Muscle of leg (tissue), 3 donors: ENCODE measurements at regions not wholly inside any gene's neighbourhood (a gene's known extent, or its start where the extent isn't known, plus 50 kb on each side); places are given as distances from the start of the nearest gene placed in this dataset.

Source experiments
- DNase-seq: peaks from one replicate; pipeline ENCODE4 v3.0.0; 2013
- H3K27ac ChIP-seq: one replicate; pipeline ENCODE4 v1.5.1; 2013; ENCODE audit warnings: mild to moderate bottlenecking, low read length, control low read depth
- H3K27me3 ChIP-seq: one replicate; pipeline ENCODE4 v1.6.1; 2013; ENCODE audit warnings: low read length; ENCODE audit not compliant: control insufficient read depth, insufficient read depth
- H3K36me3 ChIP-seq: one replicate; pipeline ENCODE4 v1.6.1; 2013; ENCODE audit warnings: low read length; ENCODE audit not compliant: control insufficient read depth, insufficient read depth
- H3K4me1 ChIP-seq: one replicate; pipeline ENCODE4 v1.6.1; 2013; ENCODE audit warnings: low read length; ENCODE audit not compliant: control insufficient read depth, insufficient read depth
- H3K4me3 ChIP-seq: one replicate; pipeline ENCODE4 v1.5.1; 2013; ENCODE audit warnings: low read length, control low read depth
- H3K9me3 ChIP-seq: replicated peaks from 2 replicates; pipeline ENCODE4 v1.6.1; 2013; ENCODE audit warnings: low read depth, low read length; ENCODE audit not compliant: control insufficient read depth
- WGBS: methylation state at CpG from one replicate; pipeline ENCODE4 v1.1.5; 2013; ENCODE audit warnings: missing lambda C conversion rate; ENCODE audit not compliant: insufficient coverage; 5-methylcytosine and 5-hydroxymethylcytosine counted together

DNA sequence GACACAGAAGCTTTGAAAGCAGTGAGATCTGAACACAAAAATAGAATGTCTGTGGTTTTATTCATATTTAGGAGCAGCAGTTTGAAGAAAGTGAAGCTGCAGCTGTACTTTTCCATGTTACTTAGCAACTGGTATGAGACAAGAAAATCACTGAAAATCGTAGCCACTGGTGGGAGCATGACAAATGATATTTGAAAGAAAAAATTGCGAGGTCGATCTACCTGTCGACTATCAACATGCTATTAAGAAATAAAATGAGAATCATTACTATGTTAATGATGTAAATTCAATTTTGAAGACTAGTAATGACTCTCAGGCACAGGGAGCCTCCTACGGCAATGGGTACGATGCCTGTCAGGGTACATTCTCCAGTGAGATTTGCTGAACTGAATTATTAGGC, 436.4 kb downstream of the SLITRK5 start:
- Histone ChIP-seq H3K27ac (no peak overlapping the region), H3K36me3 (no peaks in the 10 kb centered on the region), H3K4me1 (no peaks in the 10 kb centered on the region), H3K9me3 (no peaks in the 10 kb centered on the region), H3K27me3 (no peaks in the 10 kb centered on the region), H3K4me3 (no peak overlapping the region)
- DNase-seq, result peak; percentile 49
- WGBS, result 100% methylated on average over 2 of the region's 6 CpGs

DNA sequence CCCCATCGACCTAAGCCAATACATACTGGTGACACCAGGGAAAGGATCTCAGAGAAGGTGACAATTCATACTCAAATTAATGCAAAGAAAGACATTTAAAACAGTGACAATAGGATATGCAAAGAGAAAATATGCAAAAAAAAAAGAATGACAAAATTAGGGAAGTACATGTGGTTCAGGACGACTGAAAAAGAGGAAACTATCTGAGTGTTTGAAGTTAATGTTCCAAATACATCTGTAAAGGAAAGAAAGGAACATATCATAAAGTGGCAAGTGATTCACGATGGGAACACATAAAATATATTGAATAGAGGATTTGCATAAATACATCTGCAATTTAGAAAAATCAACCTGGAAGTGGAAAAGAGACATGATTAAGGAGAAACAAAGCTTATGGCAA, 441.4 kb downstream of the SLITRK5 start:
- Histone ChIP-seq H3K4me1 (no peaks in the 10 kb centered on the region), H3K4me3 (no peak overlapping the region), H3K9me3 (no peaks in the 10 kb centered on the region), H3K27me3 (no peaks in the 10 kb centered on the region), H3K27ac (no peak overlapping the region), H3K36me3 (no peaks in the 10 kb centered on the region)
- no peak for DNase-seq
- no CpG with 5 or more reads among the region's 3 CpGs for WGBS

DNA sequence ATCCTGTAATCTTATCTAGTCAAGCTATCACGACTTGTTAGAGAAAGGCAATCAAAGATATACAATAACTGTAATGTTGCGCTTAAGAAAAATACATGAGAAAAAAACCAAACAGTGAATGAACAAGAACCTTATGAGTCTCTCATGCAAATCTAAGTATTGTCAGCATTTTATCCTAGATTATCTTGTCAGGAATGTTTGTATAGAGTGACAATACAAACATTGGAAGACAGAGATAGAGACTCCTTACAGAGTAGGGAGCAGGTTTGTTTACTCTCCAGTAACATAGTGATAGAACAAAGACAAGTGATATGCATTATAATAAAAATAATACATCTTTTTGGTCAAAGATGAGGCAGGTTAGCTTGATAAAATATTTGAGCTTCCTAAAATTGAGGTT, 444.8 kb downstream of the SLITRK5 start:
- no CpG with 5 or more reads among the region's 2 CpGs for WGBS
- H3K4me1 ChIP-seq, result no peaks in the 10 kb centered on the region
- H3K27ac ChIP-seq, result no peak overlapping the region
- no peaks in the 10 kb centered on the region for H3K27me3 ChIP-seq
- no peaks in the 10 kb centered on the region for H3K36me3 ChIP-seq
- H3K4me3 ChIP-seq, result no peak overlapping the region
- no peaks in the 10 kb centered on the region for H3K9me3 ChIP-seq
- DNase-seq, result no peak

DNA sequence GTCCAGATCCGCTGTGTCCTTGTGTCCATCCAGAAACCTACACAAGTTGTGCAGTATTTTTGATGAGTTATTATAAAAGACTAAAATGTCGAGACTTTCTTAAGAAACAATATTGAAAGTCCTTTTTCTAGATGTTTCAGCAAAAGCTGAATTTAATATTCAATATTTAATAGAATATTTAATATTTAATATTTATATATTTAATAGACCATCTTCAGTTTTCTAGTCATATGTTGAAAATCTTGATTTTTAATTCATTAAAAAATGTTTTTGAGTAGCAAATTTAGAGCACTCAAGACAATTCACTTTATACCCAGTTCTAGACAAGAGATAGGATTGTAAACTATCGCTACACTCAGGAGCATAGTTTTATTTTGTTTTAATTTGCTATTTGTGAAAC, 447.8 kb downstream of the SLITRK5 start:
- no peaks in the 10 kb centered on the region for H3K36me3 ChIP-seq
- no peak overlapping the region for H3K4me3 ChIP-seq
- no peaks in the 10 kb centered on the region for H3K9me3 ChIP-seq
- no peak overlapping the region for H3K27ac ChIP-seq
- no CpG with 5 or more reads among the region's 3 CpGs for WGBS
- H3K27me3 ChIP-seq, result no peaks in the 10 kb centered on the region
- no peaks in the 10 kb centered on the region for H3K4me1 ChIP-seq
- DNase-seq, result no peak

DNA sequence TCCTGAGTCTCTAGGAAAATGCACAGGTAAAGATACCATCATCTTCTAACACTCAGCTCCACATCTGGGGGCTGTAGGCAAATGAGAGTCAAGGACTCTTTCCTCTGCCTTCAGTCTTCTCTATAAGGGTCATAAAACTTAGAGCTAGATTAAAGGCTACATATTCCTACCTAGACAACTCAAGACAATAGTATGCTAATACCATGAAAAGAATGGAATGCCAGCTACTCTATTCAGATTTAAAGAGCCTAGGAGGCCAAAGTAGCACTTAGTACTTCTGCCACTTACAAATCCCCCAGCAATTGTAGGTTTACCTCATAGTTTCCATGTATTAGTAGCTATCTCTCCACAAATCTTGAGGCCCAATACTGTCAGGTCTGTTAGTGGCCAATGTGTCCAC, 453.0 kb downstream of the SLITRK5 start:
- no peak for DNase-seq
- H3K27me3 ChIP-seq, result no peaks in the 10 kb centered on the region
- H3K36me3 ChIP-seq, result no peaks in the 10 kb centered on the region
- H3K4me1 ChIP-seq, result no peaks in the 10 kb centered on the region
- no peak overlapping the region for H3K4me3 ChIP-seq
- no peak overlapping the region for H3K27ac ChIP-seq
- H3K9me3 ChIP-seq, result no peaks in the 10 kb centered on the region

DNA sequence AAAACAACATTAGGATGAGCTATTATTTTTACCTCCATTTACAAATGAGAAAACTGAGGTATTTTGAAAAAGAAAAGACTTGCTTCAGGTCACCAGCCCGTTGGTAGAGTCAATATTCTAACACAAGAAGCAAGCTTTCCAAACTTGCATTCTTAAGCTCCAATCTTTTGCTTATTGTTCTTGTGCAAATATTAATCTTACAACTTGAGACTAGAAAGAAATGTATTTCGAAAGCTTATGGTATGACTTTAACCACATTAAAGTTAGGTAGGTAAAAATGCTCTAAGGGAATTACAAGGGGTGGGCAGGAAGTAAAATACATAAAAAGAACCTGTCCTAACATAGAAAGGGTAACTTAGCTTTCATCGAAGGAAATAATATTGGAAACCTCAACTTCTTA, 453.9 kb downstream of the SLITRK5 start:
- H3K4me1 ChIP-seq, result no peaks in the 10 kb centered on the region
- H3K27me3 ChIP-seq, result no peaks in the 10 kb centered on the region
- no peak overlapping the region for H3K27ac ChIP-seq
- no peaks in the 10 kb centered on the region for H3K36me3 ChIP-seq
- no peaks in the 10 kb centered on the region for H3K9me3 ChIP-seq
- WGBS, result no CpG with 5 or more reads among the region's 3 CpGs
- no peak overlapping the region for H3K4me3 ChIP-seq
- DNase-seq, result no peak

DNA sequence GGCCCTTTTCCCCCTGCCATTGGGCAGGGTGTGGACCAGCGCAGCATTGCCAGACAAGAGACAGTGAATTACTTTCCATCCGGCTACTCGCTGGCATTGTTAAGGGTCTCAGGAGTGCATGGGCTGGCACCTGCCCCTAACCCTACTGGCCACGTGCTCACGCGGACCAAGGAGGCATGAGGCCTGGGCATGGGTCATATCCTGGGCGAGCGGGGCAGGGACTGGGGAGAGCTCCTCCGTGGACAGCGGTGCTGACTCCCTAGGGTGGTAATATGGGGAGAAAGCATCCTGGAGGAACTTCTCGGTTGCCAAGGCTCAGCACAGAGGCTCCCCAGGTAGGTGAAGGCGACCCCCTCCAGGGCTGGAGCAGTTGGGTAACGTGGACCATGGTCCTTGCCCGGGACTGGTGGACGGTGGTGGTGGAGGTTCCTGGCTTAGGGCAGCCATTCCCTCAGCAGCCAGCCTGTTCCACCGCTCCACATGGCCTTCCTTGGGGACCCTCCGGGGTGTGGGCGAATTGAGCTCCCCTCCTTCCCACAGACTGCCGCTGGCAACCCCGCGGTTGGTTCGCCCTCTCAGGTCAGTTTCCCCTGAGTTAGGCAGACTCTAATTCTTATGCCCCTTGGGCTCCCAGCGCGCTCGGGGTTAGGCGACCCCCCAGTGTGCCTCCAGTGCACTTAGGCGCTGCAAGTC, 465.1 kb downstream of the SLITRK5 start:
- Histone ChIP-seq H3K27me3 (no peaks in the 10 kb centered on the region), H3K27ac (no peak overlapping the region), H3K4me1 (no peaks in the 10 kb centered on the region), H3K36me3 (no peaks in the 10 kb centered on the region), H3K9me3 (no peaks in the 10 kb centered on the region), H3K4me3 (no peak overlapping the region)
- WGBS, result 98% methylated on average over 21 of the region's 27 CpGs
- no peak for DNase-seq

DNA sequence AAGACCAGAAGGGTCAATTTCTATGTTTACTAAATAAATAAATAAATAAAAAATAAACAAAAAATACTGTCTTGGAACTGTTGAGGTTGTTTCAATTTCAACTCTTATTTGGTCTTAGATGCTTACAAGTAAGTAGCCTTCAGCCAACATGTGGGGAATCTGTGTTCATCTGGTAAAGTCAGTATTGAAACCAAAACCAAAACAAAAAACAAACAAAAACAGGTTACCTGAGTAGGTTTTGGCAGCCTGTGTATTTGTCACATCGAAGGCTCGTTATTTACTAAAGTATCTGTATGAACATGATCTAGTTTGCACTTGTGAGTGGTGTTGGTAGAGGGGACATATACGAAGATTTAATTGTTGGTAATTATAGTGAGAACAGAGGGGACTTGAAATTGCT, 471.5 kb downstream of the SLITRK5 start:
- H3K27ac ChIP-seq, result no peak overlapping the region
- H3K9me3 ChIP-seq, result no peaks in the 10 kb centered on the region
- no peaks in the 10 kb centered on the region for H3K4me1 ChIP-seq
- H3K4me3 ChIP-seq, result no peak overlapping the region
- 100% methylated on average over 1 of the region's 3 CpGs for WGBS
- H3K27me3 ChIP-seq, result no peaks in the 10 kb centered on the region
- no peaks in the 10 kb centered on the region for H3K36me3 ChIP-seq
- no peak for DNase-seq

DNA sequence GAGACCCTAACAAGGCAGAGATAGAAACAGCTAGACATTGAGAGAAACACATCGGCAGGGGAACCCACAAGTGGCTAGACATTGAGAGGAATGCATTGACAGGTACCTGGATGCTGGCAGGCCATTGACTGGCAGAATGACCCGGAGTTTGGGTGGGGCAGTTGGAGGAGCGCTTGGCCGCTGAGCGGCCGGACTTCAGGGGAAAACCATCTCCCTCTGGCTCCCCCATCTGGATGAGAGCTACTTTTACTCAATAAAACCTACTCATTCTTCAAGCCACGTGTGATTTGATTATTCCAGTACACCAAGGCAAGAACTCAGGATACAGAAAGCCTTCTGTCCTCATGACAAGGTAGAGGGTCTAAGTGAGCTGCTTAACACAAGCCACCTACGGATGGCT, 473.4 kb downstream of the SLITRK5 start:
- Histone ChIP-seq H3K9me3 (no peaks in the 10 kb centered on the region), H3K4me3 (no peak overlapping the region), H3K27me3 (no peaks in the 10 kb centered on the region), H3K4me1 (no peaks in the 10 kb centered on the region), H3K27ac (no peak overlapping the region), H3K36me3 (no peaks in the 10 kb centered on the region)
- no peak for DNase-seq
- WGBS, result 92% methylated on average over 5 of the region's 8 CpGs

DNA sequence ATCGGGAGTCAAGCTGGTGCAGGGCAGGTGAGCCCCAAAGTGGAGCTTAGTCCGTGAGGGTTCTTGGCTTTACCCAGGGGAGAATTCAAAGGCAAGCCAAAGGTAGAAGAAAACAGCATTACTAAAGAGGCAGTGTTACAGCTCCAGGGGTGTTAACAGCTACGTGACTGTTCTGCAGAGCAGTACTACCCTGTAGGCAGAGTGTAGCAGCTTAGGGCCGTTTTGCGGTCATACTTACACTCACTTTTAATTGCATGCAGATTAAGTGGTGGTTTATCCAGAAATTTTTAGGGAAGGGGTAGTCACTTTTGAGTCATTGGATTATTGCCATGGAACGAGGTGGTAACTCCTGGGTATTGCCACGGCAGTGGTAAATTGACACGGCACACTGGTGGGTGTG, 482.2 kb downstream of the SLITRK5 start:
- Histone ChIP-seq H3K9me3 (no peaks in the 10 kb centered on the region), H3K27me3 (no peaks in the 10 kb centered on the region), H3K4me1 (no peaks in the 10 kb centered on the region), H3K27ac (no peak overlapping the region), H3K4me3 (no peak overlapping the region), H3K36me3 (no peaks in the 10 kb centered on the region)
- 89% methylated on average over 2 of the region's 8 CpGs for WGBS
- no peak for DNase-seq

DNA sequence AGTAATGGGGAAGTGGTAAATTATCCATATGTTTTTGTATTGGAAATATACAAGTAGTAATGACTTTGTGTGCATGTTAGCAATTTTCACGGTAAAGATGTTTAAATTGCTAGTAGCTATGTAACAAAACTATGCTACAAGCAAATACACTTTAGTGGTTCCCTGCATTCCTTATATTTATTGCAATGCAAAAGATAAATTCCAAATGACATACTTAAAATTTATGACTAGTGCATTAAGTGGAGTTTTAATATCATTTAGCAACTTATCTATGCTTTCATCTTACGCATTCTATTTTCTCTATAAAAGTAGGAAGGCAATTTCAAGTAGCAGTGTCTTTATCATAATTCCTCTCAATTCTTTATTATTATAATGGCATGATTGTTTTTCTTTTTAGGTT, 482.8 kb downstream of the SLITRK5 start:
- no CpG with 5 or more reads among the region's 2 CpGs for WGBS

More for the DNA sequence above, 482.8 kb downstream of the SLITRK5 start:
- H3K27me3 ChIP-seq, result no peaks in the 10 kb centered on the region
- no peak overlapping the region for H3K4me3 ChIP-seq
- no peaks in the 10 kb centered on the region for H3K9me3 ChIP-seq
- no peak for DNase-seq
- no peaks in the 10 kb centered on the region for H3K36me3 ChIP-seq
- no peaks in the 10 kb centered on the region for H3K4me1 ChIP-seq
- no peak overlapping the region for H3K27ac ChIP-seq
